ENCODE measurements at regions not wholly inside any gene's neighbourhood (a gene's known extent, or its start where the extent isn't known, plus 50 kb on each side); places are given as distances from the start of the nearest gene placed in this dataset.

- intact Hi-C loops (cut with micrococcal nuclease): no loop called here
These were observed 486.8 kb upstream of the WWC1 start for GRCh38 chr5:167804512-167805220.

- intact Hi-C loops (cut with micrococcal nuclease): no loop called here
These were observed 480.9 kb upstream of the WWC1 start for GRCh38 chr5:167810573-167810972.

DNA sequence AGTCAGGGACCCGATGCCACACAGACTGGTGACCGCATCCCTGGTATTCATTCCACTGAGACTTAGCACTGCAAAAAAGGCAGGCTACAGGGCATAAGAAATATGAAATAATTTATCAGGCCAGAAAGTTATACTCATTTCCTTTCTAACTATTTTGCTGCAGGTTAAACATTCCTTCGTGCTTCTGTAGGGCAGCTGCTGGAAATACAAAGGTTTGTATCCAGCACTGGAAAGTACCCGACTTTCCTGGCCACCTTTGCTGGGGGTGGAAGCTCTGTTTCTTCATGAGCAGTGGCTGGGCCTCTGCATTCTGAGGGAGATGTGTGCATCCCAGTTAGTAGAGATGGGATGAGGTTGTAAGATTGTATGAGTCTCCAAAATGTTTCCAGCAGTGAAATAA lies 478.6 kb upstream of the WWC1 start:
- intact Hi-C loops (cut with micrococcal nuclease): no loop called here

GRCh38 chr5:167813389-167813788 lies 478.1 kb upstream of the WWC1 start:
- intact Hi-C loops (cut with micrococcal nuclease): no loop called here

DNA sequence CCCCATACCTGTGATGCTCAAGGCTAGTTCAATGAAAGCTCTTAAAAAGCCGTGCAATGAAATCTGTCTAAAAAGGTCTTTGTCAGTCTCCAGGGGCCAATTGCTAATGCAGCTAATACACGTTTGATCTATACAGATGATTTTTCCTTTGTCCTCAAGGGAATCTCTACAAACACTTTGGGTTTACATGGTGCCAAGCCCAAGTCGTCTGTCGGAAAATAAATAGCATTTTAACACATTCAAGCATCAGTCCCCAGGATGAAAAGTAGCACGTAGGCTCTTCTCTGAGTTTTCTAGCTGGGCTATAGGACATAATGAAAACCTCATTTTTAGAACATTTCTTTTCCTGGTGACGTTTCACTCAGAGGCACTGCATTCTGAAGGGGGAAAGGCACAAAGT lies 477.4 kb upstream of the WWC1 start:
- intact Hi-C loops (cut with micrococcal nuclease): no loop called here

GRCh38 chr5:167814828-167815227 lies 476.6 kb upstream of the WWC1 start:
- intact Hi-C loops (cut with micrococcal nuclease): no loop called here

GRCh38 chr5:167816354-167816753 lies 475.1 kb upstream of the WWC1 start:
- intact Hi-C loops (cut with micrococcal nuclease): no loop called here

DNA sequence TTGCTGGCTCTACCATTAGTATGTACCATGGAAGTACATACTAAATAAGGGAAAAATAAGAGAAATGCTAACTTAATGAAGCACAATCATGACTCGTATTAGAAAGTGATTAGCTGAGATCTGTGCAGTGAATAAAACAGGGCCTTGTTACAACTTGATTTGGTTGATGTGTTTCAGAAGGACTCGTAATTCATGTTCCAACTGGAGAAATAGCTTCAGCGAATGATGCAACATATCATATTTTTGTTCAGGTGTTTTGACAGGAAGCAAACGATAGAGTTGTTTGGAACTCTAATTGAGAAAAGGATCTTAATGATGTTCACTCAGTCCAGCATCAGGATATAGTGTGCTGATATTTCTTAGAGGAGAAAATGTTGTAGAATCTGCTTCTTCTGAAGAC lies 474.6 kb upstream of the WWC1 start:
- intact Hi-C loops (cut with micrococcal nuclease): no loop called here

- intact Hi-C loops (cut with micrococcal nuclease): no loop called here
These were observed 472.0 kb upstream of the WWC1 start for GRCh38 chr5:167819406-167819805.

- intact Hi-C loops (cut with micrococcal nuclease): no loop called here
These were observed 471.1 kb upstream of the WWC1 start for GRCh38 chr5:167820101-167820990.

DNA sequence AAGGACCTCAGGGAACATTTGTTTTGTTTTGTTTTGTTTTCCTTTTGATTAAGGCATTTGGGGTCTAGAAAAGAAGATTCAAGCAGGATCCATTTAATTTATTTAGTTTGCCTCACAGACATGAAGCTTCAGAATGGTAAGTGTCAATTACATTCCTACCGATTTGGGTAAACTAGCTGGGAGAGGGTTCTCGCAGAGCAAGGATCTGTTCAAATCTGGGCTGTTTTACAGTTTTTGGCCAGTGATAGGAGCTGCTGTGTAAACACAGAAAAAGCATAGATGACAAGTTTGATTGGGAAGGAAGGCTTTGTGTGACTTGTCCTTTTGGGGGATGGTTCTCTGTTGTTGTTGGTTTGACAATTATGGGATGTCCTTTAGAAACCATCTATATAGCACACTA lies 470.3 kb upstream of the WWC1 start:
- intact Hi-C loops (cut with micrococcal nuclease): no loop called here

- intact Hi-C loops (cut with micrococcal nuclease): no loop called here
These were observed 469.8 kb upstream of the WWC1 start for GRCh38 chr5:167821669-167822068.

DNA sequence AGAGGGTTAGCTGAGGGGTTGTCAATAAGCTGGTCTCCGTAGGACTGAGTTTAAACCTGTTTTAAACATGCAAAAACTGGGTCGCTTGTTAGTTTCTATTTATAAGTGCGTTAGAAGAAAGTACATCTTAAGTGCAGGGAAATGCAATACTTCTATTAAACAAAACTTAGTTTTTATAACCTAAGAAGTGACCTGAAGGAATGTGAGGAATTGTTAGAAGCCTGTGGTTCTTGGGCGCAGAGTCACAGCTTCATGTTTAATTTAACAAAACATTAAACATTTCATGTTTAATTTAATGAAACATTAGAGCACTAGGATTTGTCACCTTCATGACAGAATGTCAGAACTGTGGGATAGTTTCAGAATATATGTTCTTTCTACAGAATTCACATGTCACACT lies 469.2 kb upstream of the WWC1 start:
- intact Hi-C loops (cut with micrococcal nuclease): no loop called here

- intact Hi-C loops (cut with micrococcal nuclease): no loop called here
These were observed 468.0 kb upstream of the WWC1 start for GRCh38 chr5:167823405-167823804.

GRCh38 chr5:167827766-167828165 lies 463.7 kb upstream of the WWC1 start:
- intact Hi-C loops (cut with micrococcal nuclease): no loop called here

DNA sequence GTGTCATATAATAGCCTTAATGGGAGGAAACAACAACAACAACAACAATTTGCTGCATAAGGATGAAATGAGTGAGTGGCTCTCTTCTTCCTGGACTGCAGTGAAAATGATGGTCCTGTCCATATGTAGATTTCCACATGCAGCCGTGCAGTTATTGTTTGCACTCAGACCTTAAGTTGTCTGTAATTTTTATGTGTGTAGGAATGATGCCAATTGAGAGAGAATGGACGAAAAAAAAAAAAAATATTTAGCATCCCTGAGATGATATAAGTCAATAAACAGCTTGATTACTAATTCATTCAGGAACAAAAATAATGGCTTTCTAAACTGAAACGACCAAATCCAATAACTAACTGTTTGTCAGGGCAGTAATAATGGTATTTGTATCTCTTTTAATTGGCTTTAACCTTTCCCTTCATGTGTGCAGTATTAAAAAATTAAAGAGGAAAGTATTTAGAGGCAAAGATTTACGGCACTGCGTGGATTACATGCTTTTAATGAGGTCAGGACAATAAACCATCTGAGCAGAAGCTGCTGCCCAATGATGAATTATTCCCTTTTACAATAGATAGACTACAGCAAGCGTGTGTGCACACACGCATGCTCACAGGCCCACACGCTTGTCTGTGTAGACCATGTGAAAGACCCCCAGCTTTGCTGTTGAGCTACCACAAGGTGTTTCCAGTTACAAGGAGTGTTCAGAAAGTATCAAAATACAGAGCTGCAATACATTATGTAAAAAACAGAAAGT lies 459.5 kb upstream of the WWC1 start:
- intact Hi-C loops (cut with micrococcal nuclease): no loop called here

DNA sequence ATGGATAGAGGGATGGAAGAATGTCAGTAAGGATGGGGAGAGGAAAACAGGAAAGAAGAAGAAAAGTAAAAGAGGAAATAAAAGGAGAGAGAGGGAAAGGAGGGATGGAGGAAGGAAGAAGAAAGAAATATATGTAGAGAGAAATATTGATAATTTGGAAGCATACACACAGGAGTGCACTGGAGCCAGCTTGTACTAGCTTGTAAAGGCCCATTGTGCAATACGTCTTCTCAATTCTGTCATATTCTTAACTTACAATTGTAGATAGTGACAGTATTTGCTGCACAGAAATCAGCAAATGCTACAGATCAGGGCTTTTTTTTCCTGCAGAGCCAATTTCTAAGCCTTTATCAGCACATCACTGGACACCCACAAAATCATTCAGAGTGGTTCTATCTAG lies 458.8 kb upstream of the WWC1 start:
- intact Hi-C loops (cut with micrococcal nuclease): no loop called here

DNA sequence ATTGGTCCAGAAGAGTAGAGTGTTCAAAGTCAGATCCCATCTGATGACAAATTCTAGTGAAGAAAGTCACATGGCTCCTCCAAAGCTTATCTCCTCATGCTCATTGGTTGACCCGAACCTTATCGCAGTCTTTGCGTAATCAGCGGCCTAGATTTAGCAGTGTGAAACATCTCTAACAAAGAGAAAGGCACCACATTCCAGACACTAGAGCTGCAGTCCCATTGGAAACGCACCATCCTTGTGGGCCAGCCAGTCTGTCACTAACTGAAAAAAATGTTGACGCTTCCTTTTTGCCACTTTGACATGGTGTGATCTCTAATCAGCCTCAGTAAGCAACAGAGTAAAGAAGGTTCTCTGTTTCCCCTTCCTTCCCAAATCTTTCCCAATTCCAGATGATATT lies 458.0 kb upstream of the WWC1 start:
- intact Hi-C loops (cut with micrococcal nuclease): no loop called here

DNA sequence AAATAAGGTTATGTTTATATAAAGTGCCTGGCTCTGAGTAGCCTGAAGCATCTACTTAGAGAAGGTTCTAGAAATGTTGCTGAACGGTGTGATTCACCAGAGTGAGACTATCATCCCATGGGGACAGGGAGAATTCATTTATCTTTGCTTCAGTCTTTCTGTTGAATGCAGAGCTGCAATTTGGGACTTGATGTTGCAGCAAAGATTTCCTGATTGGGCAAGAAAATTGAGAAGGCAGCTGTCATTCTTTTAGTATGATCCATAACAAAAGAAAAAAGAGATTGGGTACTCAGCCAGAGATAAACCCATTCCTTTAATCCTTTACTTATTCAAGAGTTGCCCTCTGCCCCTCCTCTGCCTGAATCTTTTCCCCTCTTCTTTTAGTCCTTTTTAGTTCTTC lies 456.3 kb upstream of the WWC1 start:
- intact Hi-C loops (cut with micrococcal nuclease): no loop called here

- intact Hi-C loops (cut with micrococcal nuclease): no loop called here
These were observed 454.3 kb upstream of the WWC1 start for GRCh38 chr5:167837127-167837526.

DNA sequence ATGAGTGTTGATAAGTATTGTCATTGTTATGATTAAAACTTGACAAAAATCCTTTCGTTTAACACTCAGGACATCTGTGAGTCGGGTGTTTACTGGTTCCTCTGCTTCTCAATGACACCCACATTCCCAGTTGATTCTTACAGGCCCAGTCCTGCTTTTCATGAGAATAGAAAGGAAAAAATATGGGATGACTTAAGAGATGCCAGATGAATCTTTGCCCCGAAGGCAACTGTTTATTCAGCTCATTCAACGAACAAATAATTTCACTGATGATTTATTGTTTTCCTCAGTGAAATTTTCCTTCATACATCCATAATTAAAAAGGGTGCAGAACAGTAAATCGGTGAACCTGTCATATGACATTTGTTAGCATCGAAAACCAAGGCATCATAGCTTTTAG lies 452.4 kb upstream of the WWC1 start:
- intact Hi-C loops (cut with micrococcal nuclease): no loop called here

DNA sequence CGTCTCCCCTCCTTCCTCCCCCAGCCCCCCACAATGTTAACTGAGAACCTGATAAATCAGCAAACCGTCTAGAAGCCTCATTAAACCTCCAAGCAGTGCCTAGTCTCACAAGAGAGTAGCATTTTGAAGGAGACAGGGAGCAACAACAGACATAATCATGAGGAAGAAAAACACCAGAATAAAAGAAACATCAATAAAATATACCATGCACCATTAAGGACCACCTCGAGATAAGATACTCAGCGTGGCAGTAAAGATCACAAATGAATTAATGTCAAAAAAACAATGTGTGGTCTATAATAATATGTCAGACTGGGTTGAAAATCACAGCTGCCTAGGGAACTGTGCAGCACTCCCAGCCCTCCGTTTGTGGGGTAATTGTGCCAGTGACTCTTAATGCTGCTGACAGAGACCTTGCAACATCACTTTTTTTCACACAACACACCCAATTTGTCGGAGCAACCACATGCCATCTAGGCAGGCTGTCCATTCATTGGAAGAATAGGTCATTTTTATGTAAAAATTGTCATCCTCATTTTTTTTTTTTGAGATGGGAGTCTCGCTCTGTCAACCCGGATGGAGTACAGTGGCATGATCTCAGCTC lies 450.8 kb upstream of the WWC1 start:
- intact Hi-C loops (cut with micrococcal nuclease): no loop called here

Data from T-helper 1 cell treated with Interleukin-12 subunit alpha and Interleukin-12 subunit beta and Interleukin-4 antibody, amounts not matched to agents 30 ng/mL and 1 ng/mL, for 36 hours (primary cell).